Skin of body (tissue), 1 donor: ENCODE measurements at regions not wholly inside any gene's neighbourhood (a gene's known extent, or its start where the extent isn't known, plus 50 kb on each side); places are given as distances from the start of the nearest gene placed in this dataset.
"Not testable (repeated sequence)": the region's sequence is repeated elsewhere in the genome, so short reads cannot be mapped to it uniquely, and the experiment has no call there.

Experiments
- DNase-seq: peaks from one replicate; lab custom pipeline; 2025; lab: John Stamatoyannopoulos, UW

DNA sequence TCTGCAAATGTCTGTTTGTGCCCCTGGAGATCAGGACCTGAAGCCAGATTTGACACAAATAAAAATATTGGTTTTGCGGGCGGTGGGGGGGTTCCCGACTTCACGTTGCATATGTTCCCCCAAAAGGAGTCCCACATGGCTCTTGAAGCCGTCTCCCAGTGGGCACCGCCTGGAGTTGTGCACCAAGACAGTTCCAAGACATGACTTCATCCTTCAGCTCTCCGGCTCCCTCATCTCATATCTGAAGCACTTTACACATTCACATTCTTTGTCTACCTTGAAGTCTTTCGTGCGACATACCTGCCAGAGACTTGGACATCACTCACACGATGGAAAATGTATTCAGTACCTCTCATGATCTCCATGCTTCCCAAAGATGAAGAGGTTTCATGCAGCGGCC, 362.8 kb upstream of the FOXK1 start:
- no peak for DNase-seq

DNA sequence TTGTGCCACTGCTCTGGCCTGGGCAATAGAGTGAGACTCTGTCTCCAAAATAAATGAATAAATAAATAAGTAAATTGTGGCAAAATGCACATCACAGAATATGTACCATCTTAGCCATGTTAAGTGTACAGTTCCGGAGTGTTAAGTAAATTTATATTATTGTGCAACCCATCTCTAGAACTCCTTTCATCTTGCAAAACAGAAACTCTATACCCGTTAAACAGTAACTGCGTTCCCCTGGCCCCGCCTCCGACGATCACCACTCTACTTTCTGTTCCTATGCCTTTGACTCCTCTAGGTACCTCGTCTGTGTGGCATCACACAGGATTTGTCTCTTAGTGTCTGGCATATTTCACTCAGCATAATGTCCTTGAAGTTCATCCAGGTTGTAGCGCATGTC, 356.4 kb upstream of the FOXK1 start:
- DNase-seq, result no peak

DNA sequence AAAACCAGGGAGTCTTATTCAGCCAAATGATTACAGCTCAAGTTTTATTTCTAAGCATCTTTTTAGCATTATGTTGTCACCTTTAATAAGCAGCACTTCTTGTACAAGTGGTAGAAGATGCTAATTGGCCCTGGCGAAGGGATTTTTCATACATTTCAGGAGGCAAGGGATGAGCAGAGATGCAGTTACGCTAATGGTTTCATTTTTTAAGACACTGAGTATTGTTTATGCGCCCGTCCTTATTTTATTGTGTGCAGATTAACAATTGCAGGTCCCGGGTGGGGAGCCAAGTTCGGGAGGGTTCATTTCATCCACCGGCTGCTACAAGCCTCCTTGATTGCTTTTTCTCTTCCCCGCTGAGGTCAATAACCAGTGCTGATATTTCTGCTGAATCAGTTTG, 350.4 kb upstream of the FOXK1 start:
- no peak for DNase-seq

DNA sequence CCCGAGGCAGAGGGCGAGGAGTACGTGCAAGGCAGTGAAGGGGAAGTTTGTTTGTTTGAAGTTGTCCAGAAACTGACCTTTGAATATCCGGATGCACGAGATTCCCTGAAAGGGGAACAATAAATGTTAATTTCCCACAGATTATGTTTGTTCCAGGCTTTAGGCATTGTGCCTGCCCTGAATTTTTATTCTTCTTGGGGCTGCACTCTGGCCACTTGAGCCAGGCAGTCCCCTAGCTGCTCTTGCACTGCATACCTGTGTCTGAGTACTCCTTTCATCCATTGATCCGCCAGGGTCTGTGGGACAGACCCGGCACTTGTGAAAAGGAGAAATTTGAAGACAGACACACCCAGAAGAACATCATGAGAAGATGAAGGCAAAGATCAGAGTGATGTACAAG, 343.5 kb upstream of the FOXK1 start:
- DNase-seq, result no peak

DNA sequence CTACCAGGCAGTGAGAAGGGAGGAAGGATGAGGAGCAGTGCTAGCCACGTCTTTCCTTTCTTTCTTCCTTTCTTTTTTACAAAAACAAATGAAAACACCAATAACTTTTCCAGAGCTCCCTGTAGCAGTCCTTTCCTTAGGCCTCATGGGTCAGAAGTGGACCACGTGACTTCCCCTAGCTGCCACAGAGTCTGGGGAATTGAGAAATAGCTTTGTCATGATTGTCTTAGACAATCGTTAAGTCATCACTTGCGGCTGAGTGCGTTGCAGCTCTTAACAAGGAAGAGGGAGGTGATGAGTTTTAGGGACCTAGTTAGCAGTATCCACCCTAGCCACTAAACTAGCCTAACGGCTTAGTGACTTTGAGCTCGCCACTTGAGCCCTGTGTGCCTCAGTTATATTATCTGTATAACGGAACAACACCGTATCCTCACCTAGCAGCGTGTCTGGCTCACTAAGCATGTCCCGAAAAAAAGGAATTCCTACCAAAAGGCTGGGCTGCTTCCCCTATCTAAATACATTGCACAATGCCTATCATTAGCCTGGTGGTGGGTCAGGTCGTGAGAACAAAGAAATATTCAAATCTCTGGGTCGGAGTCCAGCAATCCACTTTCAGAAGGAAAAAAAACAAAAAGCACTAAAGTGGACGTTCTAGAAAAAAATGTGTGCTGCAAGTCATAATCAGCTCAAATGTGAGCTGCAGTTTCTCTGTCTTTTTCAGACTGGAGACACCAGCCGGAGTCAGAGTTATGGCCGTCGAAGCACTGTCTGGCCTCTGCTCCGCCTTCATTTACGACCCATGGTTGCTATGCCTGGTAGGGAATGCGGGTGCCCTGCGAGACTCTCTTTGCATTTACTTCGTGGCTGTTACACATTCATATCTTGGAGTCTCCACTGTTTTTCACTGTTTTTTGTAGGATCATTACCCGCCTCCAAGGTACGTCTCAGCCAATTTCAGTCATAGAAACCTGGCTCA, 338.5 kb upstream of the FOXK1 start:
- DNase-seq, result no peak

DNA sequence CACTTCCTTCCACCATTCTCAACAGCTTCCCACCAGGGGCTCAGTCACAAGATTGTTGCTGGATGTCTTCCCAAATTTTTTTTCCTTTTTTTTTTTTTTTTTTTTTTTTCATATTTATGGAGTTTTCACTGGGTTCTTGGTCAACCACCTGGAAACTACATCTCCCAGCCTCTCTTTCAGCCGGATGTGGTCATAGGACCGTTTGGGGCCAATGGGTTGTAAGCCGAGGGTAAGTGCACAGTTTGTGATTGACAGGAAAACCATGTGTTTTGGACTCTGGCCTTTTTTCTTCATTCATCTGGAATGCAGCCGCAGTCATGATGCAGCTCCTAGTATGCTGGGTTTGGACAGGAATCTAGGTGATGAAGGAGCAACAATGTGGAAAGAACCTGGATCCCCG, 337.1 kb upstream of the FOXK1 start:
- DNase-seq, result no peak

DNA sequence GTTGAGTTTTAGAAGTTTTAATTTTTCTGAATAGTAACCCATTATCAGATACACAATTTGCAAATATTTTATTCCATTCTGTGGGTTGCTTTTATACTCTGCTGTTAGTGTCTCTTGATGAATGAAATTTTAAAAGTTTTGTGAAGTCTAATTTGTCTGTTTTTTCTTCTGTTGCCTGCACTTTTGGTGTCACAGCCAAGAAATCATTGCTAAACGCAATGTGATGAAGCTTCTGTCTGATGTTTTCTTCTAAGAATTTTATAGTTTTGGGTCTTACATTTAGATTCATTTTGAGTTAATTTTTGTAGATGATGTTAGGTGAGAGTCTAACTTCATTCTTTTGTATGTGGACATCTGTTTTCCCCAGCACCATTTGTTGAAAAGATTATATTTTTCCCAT, 330.0 kb upstream of the FOXK1 start:
- no peak for DNase-seq

DNA sequence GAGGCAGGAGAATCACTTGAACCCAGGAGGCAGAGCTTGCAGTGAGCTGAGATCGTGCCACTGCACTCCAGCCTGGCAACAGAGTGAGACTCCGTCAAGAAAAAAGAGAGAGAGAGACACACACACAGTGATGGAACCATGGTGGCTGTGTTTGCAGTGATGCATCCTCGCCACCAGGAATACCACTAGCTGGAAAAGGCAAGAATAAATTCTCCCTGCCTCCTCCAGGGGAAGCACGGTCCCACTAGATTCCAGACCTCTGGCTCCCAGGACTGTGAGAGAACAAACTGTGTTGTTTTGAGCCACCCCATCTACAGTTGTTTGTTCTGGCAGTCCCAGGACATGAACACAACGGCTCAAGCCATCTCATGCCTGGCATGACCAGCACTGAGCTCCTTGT, 320.3 kb upstream of the FOXK1 start:
- no peak for DNase-seq

DNA sequence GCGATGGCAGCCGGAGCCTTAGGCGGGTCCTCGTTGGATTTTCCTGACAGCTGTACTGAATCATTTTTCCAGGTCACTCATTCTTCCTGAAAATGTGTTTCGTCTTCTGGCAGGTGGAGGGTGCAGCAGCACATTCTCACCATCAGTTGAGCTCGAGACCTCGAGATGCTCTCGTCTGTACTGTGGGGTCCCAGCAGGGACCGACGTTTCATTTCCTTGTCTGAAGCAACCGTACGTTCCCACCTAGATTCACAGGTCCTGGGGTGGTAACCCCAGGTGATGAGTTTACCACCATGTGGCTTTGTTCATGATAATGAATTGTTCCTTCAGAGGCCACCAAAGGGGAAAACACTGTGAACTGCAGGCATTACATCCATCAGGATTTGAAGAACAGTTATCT, 298.5 kb upstream of the FOXK1 start:
- no peak for DNase-seq

DNA sequence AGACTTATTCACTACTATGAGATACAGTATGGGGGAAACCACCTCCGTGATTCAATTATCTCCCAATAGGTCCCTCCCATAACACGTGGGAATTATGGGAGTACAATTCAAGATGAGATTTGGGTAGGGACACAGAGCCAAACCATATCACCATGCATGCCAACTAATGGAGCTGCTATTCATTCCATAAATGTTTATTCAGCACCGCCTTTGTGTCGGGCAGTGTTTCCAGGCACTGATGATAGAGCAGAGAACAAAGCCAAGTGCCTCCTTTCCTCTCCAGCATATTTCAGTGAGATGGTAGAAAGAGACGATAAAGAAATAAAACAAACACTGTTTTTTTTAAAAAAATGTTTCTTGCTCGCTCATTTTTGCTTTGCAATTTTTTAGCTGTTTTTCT, 295.9 kb upstream of the FOXK1 start:
- no peak for DNase-seq

DNA sequence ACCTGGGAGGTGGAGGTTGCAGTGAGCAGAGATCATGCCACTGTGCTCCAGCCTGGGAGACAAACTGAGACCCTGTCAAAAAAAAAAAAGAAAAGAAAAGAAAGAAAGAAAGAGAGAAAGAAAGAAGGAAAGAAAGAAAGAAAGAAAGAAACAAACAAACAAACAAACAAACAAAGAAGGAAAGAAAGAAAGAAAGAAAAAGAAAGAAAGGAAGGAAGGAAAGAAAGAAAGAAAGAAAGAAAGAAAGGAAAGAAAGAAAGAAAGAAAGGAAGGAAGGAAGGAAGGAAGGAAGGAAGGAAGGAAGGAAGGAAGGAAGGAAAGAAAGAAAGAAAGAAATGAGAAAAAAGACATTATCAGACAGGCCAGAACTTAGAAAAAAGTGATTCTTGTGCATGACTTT, 291.0 kb upstream of the FOXK1 start:
- not testable (repeated sequence) for DNase-seq

DNA sequence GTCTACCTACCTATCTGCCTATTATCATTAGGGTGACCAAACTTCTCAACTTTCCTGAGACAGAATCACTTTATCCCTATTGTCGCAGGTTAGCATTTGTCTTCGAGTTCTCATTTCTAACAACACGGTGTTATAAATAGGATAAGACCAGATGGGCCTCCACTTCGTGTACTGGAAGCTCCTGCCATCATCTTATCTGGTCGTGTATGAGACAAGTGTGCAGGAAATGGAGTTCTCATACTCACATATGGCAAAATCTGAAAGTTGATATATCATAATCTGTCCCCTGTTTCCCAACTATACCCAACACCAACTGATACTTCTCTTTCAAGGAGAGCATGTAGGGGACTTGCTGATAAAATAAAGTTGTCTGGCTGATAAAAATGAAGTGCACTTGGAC, 287.4 kb upstream of the FOXK1 start:
- DNase-seq, result no peak

DNA sequence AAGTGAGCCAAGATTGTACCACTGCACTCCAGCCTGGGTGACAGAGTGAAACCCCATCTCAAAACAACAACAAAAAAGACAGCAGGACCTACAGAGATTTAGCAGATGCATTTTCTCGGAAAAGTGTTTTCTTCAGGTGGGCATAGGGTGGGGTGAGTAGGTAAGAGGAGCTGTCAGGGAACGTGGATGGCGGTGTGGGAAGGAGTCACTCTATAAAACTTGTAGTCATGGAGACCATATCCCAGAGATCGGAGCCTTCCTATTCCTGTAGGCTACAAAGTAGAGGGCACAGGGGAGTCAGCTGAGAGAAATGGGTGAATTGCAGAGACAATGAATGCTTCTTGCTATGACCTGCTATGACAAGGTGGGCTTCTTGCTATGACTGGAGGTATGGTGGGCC, 283.0 kb upstream of the FOXK1 start:
- DNase-seq, result no peak

DNA sequence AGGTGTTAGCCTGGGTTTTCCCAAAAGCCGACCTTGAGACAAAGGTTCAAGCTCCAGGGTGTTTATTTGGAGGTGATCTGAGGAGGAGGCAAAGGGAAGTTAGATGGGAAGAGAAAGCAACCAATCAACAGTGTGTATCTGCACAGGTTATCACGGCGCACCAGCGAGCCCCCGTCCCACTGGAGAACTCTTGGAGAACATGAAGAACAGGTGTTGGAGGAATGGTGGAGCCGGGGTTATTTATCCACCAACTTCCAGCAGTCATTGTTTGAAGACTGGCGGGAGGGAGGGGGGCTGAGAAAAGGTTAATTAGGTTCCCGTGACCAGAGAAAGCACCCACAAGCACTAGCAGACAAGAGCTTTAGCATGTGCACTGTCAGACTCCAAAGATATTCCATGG, 282.5 kb upstream of the FOXK1 start:
- DNase-seq, result no peak

DNA sequence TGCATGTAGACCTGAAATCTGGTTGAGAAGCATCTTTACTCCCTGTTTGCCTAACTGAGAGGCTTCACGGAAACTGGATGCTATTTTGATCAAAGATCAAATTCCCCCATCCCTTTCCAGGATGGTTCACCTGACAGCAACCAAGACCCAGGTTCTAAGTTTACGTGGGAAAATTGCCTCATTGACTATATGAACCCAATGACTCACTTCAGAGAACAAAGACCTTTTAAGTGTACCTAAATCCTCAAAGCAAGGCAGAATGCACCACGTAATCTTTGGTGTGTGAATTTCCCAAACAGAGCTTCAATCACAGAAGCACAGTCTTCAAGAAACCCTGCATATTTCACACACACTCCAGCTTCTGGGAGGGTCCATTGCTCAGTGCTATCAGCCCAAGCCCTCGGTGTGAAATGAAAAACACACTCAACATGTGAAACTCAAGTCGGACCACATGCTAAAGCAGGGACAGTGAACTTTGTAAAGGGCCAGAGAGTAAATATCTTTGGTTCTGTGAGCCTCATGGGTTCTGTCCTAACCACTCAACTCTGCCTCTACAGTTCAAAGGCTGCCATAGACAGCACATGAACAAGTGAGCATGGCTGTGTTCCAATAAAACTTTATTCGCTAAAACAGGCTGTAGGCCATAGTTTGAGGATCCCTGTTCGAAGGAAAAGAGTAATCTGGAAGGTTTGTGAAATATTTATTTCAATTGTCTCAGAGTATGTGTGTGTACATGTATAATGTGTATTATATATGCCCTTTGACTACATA, 275.6 kb upstream of the FOXK1 start:
- DNase-seq, result no peak

DNA sequence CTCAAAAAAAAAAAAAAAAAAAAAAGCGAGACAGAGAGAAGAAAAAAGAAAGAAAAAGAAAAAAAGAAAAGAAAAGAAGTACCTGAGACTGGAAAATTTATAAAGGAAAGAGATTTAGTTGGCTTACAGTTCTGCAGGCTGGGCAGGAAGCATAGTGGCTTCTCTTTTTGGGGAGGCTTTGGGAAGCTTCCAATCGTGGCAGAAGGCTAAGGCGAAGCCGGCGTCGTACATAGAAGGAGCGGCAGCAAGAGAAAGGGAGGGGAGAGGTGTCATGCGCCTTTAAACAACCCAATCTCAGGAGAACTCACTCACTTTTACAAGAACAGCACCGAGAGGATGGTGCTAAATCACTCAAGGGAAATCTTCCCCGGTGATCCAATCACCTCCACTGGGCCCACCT, 272.1 kb upstream of the FOXK1 start:
- no peak for DNase-seq

DNA sequence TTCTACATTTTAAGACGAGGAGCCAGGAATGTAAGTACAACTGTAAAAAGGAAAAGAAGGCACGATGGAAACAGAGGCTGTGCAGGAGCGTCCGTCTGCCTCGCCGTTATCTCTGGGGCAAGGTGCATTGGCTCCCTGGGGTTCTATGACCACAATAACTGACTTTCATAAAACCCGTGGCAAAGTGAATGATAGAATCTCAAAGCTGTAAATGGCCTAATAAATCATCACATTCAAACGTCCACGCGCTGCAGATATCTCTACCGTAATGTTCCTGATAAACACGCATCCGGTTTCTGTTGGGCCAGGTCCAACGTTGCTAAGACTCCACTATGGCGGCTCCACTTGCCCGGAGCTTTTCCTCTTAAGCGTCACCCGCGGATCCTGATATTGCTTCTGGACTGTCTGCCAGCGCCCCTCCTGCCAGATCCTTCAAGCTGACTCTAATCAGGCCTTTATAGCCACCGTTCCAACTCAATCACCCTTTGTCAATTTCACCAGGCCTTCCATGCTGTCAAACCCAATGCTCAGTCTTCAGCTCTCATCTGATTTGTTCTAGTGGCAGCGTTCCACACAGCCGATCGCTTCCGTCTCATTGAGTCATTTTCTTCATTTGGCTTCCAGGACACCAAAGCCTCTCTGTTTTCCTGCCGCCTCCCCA, 265.6 kb upstream of the FOXK1 start:
- no peak for DNase-seq

DNA sequence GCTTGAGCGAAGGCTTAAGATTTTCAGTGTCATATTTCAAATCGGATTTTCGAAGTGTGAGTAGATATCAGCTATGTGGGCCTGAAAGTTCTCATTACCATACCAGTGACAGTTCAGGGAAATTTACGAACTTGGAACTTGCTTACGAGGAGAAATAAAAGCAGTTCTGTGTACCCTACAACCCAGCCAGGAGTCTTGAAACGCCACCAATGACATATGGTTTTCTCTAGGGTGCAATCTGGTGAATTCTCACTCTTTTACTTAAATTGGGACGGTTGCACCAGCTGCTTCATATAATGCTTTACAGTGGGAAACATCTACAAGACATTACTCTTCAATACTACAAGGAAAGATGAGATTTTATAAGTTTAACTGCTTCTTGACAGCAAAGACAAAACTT, 253.6 kb upstream of the FOXK1 start:
- no peak for DNase-seq

DNA sequence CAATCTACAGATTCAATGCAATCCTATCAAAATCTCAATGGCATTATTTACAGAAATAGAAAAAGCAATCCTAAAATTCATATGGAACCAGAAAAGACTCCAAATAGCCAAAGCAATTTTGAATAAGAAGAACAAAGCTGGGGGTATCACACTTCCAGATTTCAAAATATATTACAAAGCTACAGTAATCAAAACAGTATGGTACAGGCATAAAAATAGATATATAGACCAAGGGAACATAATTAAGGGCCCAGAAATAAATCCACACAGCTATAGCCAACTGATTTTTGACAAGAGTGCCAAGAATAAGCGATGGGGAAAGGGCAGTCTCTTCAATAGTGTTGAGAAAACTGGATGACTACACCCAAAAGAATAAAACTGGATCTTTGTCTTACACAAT, 251.9 kb upstream of the FOXK1 start:
- no peak for DNase-seq

DNA sequence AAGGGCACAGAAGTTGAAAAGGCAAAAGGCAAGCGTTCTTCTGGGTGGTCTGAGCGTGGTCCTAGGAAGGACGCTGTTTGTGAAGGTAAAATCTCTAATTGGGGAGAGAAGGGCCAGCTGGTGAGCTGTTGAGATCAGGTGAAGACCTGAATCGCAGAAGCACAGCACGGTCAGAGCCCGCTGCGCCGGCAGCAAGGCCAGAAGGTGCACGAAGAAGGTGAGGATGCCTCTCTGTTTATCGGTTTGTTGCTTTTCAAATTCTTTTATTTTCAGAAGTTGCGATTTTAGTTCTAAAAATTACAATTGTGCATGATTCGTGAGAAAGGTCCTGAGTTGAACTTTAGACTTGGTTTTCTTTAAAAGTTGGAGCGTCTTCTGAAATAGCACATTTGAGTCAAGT, 247.8 kb upstream of the FOXK1 start:
- no peak for DNase-seq

DNA sequence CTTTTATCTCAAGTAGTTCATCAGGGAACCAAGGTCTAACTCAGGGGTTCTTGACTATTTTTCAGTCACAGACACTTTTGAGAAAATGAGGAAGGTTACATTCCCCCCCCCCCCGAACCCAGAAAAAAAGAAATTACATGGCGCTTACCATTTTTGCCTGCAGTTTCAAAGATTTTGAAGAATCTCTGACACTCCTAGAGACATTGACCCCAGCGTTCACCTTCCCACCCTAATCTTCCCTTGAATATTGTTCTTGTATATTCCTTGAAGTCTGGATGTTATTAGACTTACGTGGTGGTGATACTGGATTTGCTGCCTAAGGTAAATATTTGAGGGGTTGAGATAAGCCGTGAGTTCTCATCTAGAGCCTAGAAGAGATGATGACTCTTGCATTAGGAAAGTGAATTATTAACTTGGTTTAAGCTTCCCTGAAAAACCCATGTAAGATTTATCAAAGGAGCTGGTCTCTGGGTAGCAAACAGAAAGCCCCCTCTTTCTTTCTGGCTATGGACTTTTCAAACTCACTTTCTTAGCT, 245.7 kb upstream of the FOXK1 start:
- no peak for DNase-seq

DNA sequence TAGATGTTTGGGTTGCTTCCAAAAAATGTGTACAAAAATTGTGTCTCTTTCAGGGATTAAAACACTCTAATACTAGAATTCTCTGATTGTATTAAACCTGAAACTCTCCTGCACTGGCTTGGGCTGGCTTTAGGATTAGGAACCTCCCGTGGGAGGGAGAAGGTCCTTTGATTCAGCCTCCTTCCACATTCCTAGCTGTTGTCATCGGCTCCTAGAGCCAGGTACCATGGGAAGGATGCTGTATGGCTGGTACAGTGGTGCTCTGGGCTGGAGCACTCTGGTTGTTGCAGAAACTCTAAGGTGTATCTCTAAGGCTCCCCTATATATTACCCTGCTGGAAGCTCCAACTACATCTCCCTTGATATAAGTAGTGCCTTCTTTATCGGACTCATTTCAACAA, 245.2 kb upstream of the FOXK1 start:
- no peak for DNase-seq
